Esophagus squamous epithelium (tissue), 5 donors: ENCODE measurements at regions not wholly inside any gene's neighbourhood (a gene's known extent, or its start where the extent isn't known, plus 50 kb on each side); places are given as distances from the start of the nearest gene placed in this dataset.

Experiments used
- DNase-seq: peaks from one replicate; lab custom pipeline; 2025; lab: John Stamatoyannopoulos, UW
- H3K27ac ChIP-seq, 4 donors: fragments of 200-600 bp; sonication (generic); one replicate each; pipeline ENCODE4 v1.5.1; 2016 to 2019; ENCODE audit warnings: mild to moderate bottlenecking in 1 of 4
- H3K27me3 ChIP-seq, 4 donors: fragments of 200-600 bp; sonication (generic); 1 replicate in 3 of 4; 2 replicates in 1 of 4; pipeline versions ENCODE4 v1.5.1 to v1.6.0; 2017 to 2021; ENCODE audit warnings: antibody characterized with exemption in 1 of 4
- H3K36me3 ChIP-seq, 3 donors: fragments of 200-600 bp; sonication (generic); one replicate each; pipeline ENCODE4 v1.5.1; 2016 to 2019
- H3K4me1 ChIP-seq, 3 donors: fragments of 200-600 bp; sonication (generic); one replicate each; pipeline ENCODE4 v1.5.1; 2017 to 2019
- H3K4me3 ChIP-seq, 4 donors: fragments of 200-600 bp; sonication (generic); 1 replicate in 3 of 4; 2 replicates in 1 of 4; pipeline ENCODE4 v1.5.1; 2016 to 2019; ENCODE audit warnings: mild to moderate bottlenecking in 2 of 4, moderate library complexity in 1 of 4
- H3K9me3 ChIP-seq, 3 donors: fragments of 200-600 bp; sonication (generic); one replicate each; pipeline ENCODE4 v1.5.1; 2016 to 2019
- POLR2A ChIP-seq, 4 donors: fragments of 450-650 bp; IDR thresholded peaks; one replicate each; pipeline ENCODE4 v1.6.1; 2017; ENCODE audit warnings: antibody characterized with exemption in 4 of 4, mild to moderate bottlenecking in 4 of 4, moderate library complexity in 3 of 4
- WGBS, 2 donors: methylation state at CpG; one replicate each; pipeline ENCODE4 v1.1.5; 2018; 5-methylcytosine and 5-hydroxymethylcytosine counted together
- intact Hi-C: fragments of 100-400 bp; cut with DNase I; formaldehyde crosslinking; loops from one replicate; pipeline ENCODE4 v1.15.0; 2022
- TF ChIP-seq, protein P1 (sequence below), 6 experiments: fragments of 450-650 bp in 4 of 6; fragments of 200-600 bp in 2 of 6; sonication (generic) in 2 of 6; IDR thresholded peaks; one replicate each; pipeline ENCODE4 v1.5.1; 2016 to 2019; ENCODE audit warnings: antibody characterized with exemption in 6 of 6, mild to moderate bottlenecking in 4 of 6, moderate library complexity in 4 of 6
- donor health status: DM: yes; HTN: yes; CAD: no.

DNA sequence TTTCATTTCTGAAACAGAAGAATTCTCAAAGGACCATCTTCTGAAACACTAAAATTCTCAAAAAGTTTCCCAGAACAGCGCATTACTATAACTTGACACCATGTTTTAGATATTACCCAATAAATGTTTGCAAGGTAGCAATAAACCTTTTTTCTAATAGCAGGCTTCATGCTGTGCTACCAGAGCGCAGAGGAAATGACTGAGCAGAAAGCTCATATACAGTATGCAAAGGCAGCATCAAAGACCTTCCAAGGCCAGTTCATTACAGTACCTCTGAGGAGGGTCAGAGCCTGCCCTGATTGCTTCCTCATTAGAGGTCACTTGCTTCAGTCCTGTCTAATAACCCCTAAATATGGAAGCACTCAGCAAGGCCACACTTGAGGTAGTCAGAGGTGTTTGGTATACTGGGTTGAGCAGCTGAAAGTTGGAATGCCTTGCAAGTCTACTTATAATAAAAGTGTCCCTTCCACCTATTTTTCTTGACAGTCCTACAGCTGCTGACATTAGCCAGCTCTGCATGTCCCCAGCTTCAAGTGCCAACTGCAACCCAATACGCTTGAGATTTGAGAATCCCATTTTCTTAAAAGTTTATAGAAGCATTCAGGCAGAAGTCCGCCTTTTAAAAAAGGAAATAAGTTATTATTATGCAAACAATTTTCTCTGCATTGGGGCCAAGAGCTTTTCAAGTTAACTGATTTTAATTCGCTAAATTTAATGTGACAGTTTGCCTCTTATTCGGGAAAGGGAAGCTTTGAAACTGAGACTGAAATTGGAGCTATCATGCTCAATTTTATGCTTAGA is 207.2 kb downstream of the ZC3H11B start:
- intact Hi-C loops, result no loop called here
- no peak for TF ChIP-seq POLR2A (IDR thresholded peaks at IDR 0.05)
- TF ChIP-seq, protein P1, sequence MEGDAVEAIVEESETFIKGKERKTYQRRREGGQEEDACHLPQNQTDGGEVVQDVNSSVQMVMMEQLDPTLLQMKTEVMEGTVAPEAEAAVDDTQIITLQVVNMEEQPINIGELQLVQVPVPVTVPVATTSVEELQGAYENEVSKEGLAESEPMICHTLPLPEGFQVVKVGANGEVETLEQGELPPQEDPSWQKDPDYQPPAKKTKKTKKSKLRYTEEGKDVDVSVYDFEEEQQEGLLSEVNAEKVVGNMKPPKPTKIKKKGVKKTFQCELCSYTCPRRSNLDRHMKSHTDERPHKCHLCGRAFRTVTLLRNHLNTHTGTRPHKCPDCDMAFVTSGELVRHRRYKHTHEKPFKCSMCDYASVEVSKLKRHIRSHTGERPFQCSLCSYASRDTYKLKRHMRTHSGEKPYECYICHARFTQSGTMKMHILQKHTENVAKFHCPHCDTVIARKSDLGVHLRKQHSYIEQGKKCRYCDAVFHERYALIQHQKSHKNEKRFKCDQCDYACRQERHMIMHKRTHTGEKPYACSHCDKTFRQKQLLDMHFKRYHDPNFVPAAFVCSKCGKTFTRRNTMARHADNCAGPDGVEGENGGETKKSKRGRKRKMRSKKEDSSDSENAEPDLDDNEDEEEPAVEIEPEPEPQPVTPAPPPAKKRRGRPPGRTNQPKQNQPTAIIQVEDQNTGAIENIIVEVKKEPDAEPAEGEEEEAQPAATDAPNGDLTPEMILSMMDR (IDR thresholded peaks at IDR 0.05), result no peak
- 79 to 93% methylated on average over 6 of the region's 6 CpGs for WGBS, 2 donors
- H3K4me3 ChIP-seq, result no peak overlapping the region
- no peak for DNase-seq
- H3K27me3 ChIP-seq, result no peaks in the 10 kb centered on the region
- no peak overlapping the region for H3K27ac ChIP-seq
- no peaks in the 10 kb centered on the region for H3K4me1 ChIP-seq
- no peaks in the 10 kb centered on the region for H3K36me3 ChIP-seq
- no peaks in the 10 kb centered on the region for H3K9me3 ChIP-seq

DNA sequence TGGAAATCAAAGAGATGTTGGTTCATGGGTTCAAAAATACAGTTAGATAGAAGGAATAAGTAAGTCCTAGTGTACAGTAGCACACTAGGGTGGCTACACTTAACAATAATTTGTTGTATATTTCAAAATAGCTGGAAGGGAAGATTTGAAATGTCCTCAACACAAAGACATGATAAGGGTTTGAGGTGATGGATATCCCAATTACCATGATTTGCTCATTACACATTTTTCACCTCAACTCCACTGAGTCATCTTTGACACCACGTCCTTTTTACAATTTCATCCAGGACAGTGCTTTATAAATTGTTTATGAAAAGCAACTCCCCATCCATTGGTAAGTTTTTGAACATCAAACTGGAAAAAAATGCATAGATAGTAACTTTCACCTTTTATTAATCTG is 208.3 kb downstream of the ZC3H11B start:
- no peak overlapping the region for H3K27ac ChIP-seq
- WGBS, 2 donors, result 61 to 62% methylated on average over 1 of the region's 1 CpG
- H3K36me3 ChIP-seq, result no peaks in the 10 kb centered on the region
- H3K4me1 ChIP-seq, result no peaks in the 10 kb centered on the region
- TF ChIP-seq, protein P1 (IDR thresholded peaks at IDR 0.05), result no peak
- TF ChIP-seq POLR2A (IDR thresholded peaks at IDR 0.05), result no peak
- DNase-seq, result no peak
- no peaks in the 10 kb centered on the region for H3K27me3 ChIP-seq
- intact Hi-C loops, result no loop called here
- H3K9me3 ChIP-seq, result no peaks in the 10 kb centered on the region
- H3K4me3 ChIP-seq, result no peak overlapping the region

DNA sequence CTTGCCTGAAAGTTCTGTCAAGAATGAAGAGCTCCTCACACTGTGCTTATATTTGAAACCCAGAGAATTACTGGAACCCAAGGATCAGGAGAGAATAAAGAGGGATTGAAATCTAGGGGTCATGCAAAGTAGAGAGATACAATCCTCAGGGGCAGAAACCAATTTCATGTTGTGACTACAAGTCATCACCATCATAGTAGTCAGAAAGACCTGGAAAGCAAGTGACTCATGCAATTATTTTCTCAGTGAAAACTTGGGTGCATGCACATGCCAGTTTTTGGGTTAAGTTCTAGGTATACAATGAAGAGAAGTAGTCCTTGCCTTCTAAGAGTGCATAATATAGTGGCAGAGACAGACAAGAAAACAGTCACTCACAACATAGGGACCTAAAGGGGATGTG is 210.0 kb downstream of the ZC3H11B start:
- H3K27me3 ChIP-seq, result no peaks in the 10 kb centered on the region
- intact Hi-C loops, result no loop called here
- no peaks in the 10 kb centered on the region for H3K36me3 ChIP-seq
- H3K4me1 ChIP-seq, result no peaks in the 10 kb centered on the region
- H3K4me3 ChIP-seq, result no peak overlapping the region
- DNase-seq, result no peak
- no peaks in the 10 kb centered on the region for H3K9me3 ChIP-seq
- TF ChIP-seq, protein P1 (IDR thresholded peaks at IDR 0.05), result no peak
- TF ChIP-seq POLR2A (IDR thresholded peaks at IDR 0.05), result no peak
- no peak overlapping the region for H3K27ac ChIP-seq

DNA sequence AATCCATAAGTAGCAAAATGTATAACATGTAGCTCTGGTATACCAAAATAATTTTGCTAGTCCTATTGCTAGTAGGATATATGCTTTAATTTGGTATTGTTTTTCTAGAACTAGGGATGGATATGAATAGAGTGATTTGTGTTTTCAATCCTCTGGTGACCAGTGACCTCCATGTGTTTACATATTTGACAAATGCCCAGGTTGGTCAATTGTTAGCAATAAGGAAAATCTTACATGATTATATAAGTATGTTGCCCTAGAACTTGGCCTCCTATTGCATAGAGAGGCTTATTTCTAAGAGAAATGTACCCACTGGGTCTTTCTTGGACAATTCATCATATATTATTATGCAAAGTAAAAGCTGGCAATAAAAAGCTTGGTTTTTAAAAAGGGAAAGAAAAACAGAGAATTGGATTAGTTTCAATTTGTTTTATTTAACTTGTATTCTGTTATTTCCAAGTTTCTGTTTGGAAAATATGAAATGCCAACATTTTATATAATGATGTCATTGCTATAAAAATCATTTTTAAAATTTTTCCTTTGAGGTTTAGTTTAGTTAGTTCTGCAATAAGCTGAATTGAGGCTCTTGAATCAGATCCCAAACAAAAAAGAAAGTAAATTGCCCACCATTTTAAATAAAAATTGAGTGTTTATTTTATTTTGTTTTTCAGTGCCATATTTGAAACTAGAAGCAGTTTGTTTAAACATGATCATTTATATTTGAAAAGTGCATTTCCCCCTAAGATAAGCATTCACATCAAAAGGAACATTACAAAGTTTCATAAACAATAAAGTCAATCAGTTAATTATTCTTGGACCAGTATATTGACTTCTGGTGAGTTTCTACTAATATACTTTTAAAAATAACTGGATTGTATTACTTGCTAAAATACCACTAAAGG is 210.9 kb downstream of the ZC3H11B start:
- no peaks in the 10 kb centered on the region for H3K4me1 ChIP-seq
- DNase-seq, result no peak
- no peaks in the 10 kb centered on the region for H3K36me3 ChIP-seq

More for the DNA sequence above, 210.9 kb downstream of the ZC3H11B start:
- Histone ChIP-seq H3K27ac (no peak overlapping the region), H3K27me3 (no peaks in the 10 kb centered on the region), H3K4me3 (no peak overlapping the region), H3K9me3 (peaks cover 0 to 8% (median 0%) of the 10 kb centered on the region in 3 donors)
- no peak for TF ChIP-seq POLR2A (IDR thresholded peaks at IDR 0.05)
- TF ChIP-seq, protein P1 (IDR thresholded peaks at IDR 0.05), result no peak
- intact Hi-C loops, result no loop called here
